Kidney epithelial cell (primary cell): ENCODE measurements at regions not wholly inside any gene's neighbourhood (a gene's known extent, or its start where the extent isn't known, plus 50 kb on each side); places are given as distances from the start of the nearest gene placed in this dataset.
"Not testable (repeated sequence)": the region's sequence is repeated elsewhere in the genome, so short reads cannot be mapped to it uniquely, and the experiment has no call there.

Experiments used
- DNase-seq: peaks from one replicate; pipeline ENCODE4 v3.0.0-alpha.2; 2010; ENCODE audit warnings: low read depth
- H3K27me3 ChIP-seq: 2 replicates; pipeline ENCODE4 v1.6.0; 2011; ENCODE audit warnings: low read length; ENCODE audit not compliant: control insufficient read depth, insufficient read depth
- H3K36me3 ChIP-seq: 2 replicates; pipeline ENCODE4 v1.5.1; 2011; ENCODE audit warnings: low read length; ENCODE audit not compliant: control insufficient read depth, insufficient read depth
- H3K4me3 ChIP-seq: 2 replicates; pipeline ENCODE4 v1.5.1; 2011; ENCODE audit warnings: low read depth, mild to moderate bottlenecking, control low read depth, low read length
- CTCF ChIP-seq: IDR thresholded peaks from 2 replicates; pipeline ENCODE4 v1.5.1; 2011; ENCODE audit warnings: mild to moderate bottlenecking, moderate library complexity, low read length, control low read depth, inconsistent platforms; ENCODE audit not compliant: insufficient read depth, poor library complexity, severe bottlenecking

- TF ChIP-seq CTCF = no peak
- DNase-seq = no peak
- Histone ChIP-seq H3K4me3 (no peak overlapping the region), H3K27me3 (no peaks in the 10 kb centered on the region), H3K36me3 (no peaks in the 10 kb centered on the region)
Measured at GRCh38 chr6:112911959-112912358, 564.8 kb downstream of the RFPL4B start.

- no peak for DNase-seq
- Histone ChIP-seq H3K36me3 (no peaks in the 10 kb centered on the region), H3K27me3 (no peaks in the 10 kb centered on the region), H3K4me3 (no peak overlapping the region)
- TF ChIP-seq CTCF = no peak
Measured at GRCh38 chr6:112912416-112913101, 565.4 kb downstream of the RFPL4B start.

GRCh38 chr6:112919744-112920143 lies 572.6 kb downstream of the RFPL4B start:
- H3K4me3 ChIP-seq, H3K27me3 ChIP-seq: not testable (repeated sequence)

GRCh38 chr6:112920994-112921393 lies 573.9 kb downstream of the RFPL4B start:
- H3K27me3 ChIP-seq = no peaks in the 10 kb centered on the region
- no peaks in the 10 kb centered on the region for H3K36me3 ChIP-seq
- DNase-seq = no peak
- no peak overlapping the region for H3K4me3 ChIP-seq
- no peak for TF ChIP-seq CTCF

More at GRCh38 chr6:112919744-112920143, 572.6 kb downstream of the RFPL4B start:
- DNase-seq, H3K36me3 ChIP-seq: not testable (repeated sequence)

- DNase-seq = no peak
- H3K4me3 ChIP-seq = no peak overlapping the region
Measured at GRCh38 chr6:112923940-112924587, 576.9 kb downstream of the RFPL4B start.

GRCh38 chr6:112925702-112926101 lies 578.6 kb downstream of the RFPL4B start:
- no peak for DNase-seq
- H3K27me3 ChIP-seq = no peaks in the 10 kb centered on the region
- no peak for TF ChIP-seq CTCF
- no peaks in the 10 kb centered on the region for H3K36me3 ChIP-seq
- no peak overlapping the region for H3K4me3 ChIP-seq

More at GRCh38 chr6:112923940-112924587, 576.9 kb downstream of the RFPL4B start:
- Histone ChIP-seq H3K36me3 (no peaks in the 10 kb centered on the region), H3K27me3 (no peaks in the 10 kb centered on the region)
- TF ChIP-seq CTCF = no peak
